ENCODE measurements at regions not wholly inside any gene's neighbourhood (a gene's known extent, or its start where the extent isn't known, plus 50 kb on each side); places are given as distances from the start of the nearest gene placed in this dataset.

DNA sequence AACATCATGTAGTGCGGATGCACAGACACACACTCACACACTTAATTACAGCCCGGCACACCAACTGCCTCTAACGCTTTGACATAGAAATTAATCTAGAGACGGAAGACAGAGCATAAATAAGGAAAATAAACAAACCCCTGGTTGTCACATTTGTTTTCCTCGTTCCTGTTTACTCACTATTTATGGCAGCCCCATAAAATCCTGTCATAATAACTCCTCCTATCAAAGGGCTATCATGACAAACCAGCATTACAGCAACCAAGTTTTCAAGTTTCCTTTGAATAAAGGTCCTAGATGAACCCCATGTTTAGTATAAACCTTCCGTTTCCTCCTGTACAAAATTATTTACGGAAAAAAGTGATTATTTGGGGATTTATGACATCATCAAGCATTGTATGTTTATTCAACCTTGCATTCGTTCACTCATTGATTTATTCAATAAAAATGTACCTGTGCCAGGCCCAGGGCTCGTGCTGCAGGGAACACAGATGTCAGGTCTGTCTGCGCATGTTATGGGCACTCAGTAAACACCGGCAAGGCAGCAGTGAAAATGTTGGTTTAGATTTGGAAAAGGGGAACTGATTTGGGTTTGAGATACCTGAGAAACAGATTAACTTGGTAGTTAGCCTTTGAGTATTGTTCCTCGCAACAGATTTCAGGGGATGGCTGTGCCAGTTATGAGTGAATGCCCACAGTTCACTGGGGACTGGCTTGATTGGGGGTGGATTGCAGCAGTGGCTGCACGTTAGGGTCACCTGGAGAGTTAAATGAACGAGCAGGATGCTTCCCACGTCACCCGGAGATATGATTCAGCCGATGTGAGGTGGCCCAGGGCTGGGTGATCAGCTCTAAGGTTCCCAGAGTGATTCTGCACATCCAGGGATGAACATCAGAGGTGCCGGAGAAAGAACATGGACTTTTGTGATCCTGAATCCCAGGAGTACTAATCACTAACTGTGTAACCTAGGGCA lies 295.3 kb upstream of the FOXQ1 start:
- TF ChIP-seq TCF7L2 (IDR thresholded peaks at IDR 0.05; ENCODE audit: borderline replicate concordance, extremely low read depth, insufficient read depth, insufficient read length) (no peak), POLR2AphosphoS5 (IDR thresholded peaks at IDR 0.05; ENCODE audit: low read depth, low read length) (no peak)
- TF ChIP-seq, protein P1, sequence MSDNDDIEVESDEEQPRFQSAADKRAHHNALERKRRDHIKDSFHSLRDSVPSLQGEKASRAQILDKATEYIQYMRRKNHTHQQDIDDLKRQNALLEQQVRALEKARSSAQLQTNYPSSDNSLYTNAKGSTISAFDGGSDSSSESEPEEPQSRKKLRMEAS (IDR thresholded peaks at IDR 0.05), result no peak
